ENCODE measurements at regions not wholly inside any gene's neighbourhood (a gene's known extent, or its start where the extent isn't known, plus 50 kb on each side); places are given as distances from the start of the nearest gene placed in this dataset.

DNA sequence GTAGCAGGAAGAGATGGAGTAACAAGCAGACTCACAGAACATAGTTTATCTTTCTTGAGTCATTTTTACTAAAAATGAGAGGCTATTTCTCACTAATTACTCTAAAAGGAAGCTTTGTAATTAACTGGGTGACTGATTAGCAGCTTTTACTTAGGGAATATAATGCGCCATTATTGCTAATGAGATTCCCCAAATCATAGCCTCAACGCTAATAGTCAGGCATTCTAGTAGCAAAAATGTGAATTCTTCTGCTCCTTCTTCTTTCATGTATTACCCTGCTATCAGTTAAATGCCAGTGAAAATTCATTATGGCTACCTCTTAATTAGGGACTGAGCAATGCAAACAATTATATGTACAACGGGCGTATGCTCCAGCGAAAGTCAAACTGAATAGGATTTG lies 349.8 kb downstream of the CDH19 start:
- TF ChIP-seq, protein P1, sequence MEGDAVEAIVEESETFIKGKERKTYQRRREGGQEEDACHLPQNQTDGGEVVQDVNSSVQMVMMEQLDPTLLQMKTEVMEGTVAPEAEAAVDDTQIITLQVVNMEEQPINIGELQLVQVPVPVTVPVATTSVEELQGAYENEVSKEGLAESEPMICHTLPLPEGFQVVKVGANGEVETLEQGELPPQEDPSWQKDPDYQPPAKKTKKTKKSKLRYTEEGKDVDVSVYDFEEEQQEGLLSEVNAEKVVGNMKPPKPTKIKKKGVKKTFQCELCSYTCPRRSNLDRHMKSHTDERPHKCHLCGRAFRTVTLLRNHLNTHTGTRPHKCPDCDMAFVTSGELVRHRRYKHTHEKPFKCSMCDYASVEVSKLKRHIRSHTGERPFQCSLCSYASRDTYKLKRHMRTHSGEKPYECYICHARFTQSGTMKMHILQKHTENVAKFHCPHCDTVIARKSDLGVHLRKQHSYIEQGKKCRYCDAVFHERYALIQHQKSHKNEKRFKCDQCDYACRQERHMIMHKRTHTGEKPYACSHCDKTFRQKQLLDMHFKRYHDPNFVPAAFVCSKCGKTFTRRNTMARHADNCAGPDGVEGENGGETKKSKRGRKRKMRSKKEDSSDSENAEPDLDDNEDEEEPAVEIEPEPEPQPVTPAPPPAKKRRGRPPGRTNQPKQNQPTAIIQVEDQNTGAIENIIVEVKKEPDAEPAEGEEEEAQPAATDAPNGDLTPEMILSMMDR (IDR thresholded peaks at IDR 0.05): no peak
- TF ChIP-seq, protein P2, sequence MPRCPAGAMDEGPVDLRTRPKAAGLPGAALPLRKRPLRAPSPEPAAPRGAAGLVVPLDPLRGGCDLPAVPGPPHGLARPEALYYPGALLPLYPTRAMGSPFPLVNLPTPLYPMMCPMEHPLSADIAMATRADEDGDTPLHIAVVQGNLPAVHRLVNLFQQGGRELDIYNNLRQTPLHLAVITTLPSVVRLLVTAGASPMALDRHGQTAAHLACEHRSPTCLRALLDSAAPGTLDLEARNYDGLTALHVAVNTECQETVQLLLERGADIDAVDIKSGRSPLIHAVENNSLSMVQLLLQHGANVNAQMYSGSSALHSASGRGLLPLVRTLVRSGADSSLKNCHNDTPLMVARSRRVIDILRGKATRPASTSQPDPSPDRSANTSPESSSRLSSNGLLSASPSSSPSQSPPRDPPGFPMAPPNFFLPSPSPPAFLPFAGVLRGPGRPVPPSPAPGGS (IDR thresholded peaks at IDR 0.05): no peak
- TF ChIP-seq HDAC2 (IDR thresholded peaks at IDR 0.05): no peak
- TF ChIP-seq, protein P3, sequence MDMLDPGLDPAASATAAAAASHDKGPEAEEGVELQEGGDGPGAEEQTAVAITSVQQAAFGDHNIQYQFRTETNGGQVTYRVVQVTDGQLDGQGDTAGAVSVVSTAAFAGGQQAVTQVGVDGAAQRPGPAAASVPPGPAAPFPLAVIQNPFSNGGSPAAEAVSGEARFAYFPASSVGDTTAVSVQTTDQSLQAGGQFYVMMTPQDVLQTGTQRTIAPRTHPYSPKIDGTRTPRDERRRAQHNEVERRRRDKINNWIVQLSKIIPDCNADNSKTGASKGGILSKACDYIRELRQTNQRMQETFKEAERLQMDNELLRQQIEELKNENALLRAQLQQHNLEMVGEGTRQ (IDR thresholded peaks at IDR 0.05): no peak
- TF ChIP-seq PHF8 (IDR thresholded peaks at IDR 0.05; ENCODE audit: borderline replicate concordance, low read depth): no peak
- TF ChIP-seq POLR2A (IDR thresholded peaks at IDR 0.05; ENCODE audit: low read length): no peak
- TF ChIP-seq CEBPB (IDR thresholded peaks at IDR 0.05): no peak
- TF ChIP-seq MAFK (IDR thresholded peaks at IDR 0.05; ENCODE audit: partially characterized antibody): no peak
- no peak for TF ChIP-seq ESRRA (IDR thresholded peaks at IDR 0.05; ENCODE audit: borderline replicate concordance, low read length)
- TF ChIP-seq, protein P4, sequence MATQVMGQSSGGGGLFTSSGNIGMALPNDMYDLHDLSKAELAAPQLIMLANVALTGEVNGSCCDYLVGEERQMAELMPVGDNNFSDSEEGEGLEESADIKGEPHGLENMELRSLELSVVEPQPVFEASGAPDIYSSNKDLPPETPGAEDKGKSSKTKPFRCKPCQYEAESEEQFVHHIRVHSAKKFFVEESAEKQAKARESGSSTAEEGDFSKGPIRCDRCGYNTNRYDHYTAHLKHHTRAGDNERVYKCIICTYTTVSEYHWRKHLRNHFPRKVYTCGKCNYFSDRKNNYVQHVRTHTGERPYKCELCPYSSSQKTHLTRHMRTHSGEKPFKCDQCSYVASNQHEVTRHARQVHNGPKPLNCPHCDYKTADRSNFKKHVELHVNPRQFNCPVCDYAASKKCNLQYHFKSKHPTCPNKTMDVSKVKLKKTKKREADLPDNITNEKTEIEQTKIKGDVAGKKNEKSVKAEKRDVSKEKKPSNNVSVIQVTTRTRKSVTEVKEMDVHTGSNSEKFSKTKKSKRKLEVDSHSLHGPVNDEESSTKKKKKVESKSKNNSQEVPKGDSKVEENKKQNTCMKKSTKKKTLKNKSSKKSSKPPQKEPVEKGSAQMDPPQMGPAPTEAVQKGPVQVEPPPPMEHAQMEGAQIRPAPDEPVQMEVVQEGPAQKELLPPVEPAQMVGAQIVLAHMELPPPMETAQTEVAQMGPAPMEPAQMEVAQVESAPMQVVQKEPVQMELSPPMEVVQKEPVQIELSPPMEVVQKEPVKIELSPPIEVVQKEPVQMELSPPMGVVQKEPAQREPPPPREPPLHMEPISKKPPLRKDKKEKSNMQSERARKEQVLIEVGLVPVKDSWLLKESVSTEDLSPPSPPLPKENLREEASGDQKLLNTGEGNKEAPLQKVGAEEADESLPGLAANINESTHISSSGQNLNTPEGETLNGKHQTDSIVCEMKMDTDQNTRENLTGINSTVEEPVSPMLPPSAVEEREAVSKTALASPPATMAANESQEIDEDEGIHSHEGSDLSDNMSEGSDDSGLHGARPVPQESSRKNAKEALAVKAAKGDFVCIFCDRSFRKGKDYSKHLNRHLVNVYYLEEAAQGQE (IDR thresholded peaks at IDR 0.05): no peak
- TF ChIP-seq MYC (IDR thresholded peaks at IDR 0.05; ENCODE audit: borderline replicate concordance, low read length): no peak
- no peak for TF ChIP-seq RFX5 (IDR thresholded peaks at IDR 0.05)
- TF ChIP-seq HOXA7 (CRISPR knock-in tag; IDR thresholded peaks at IDR 0.05): no peak

All from A549 (cell line).